Activated naive CD4-positive, alpha-beta T cell treated with anti-CD3 and anti-CD28 coated beads, Interleukin-2, amount 50 U/mL, for 24 hours (primary cell): ENCODE measurements at regions not wholly inside any gene's neighbourhood (a gene's known extent, or its start where the extent isn't known, plus 50 kb on each side); places are given as distances from the start of the nearest gene placed in this dataset.

Source experiments
- H3K27ac Mint-ChIP-seq: one replicate; pipeline ENCODE4 v1.8.0; 2021; ENCODE audit warnings: mild to moderate bottlenecking, mixed read lengths
- H3K27me3 Mint-ChIP-seq: one replicate; pipeline ENCODE4 v1.8.0; 2021; ENCODE audit warnings: mixed read lengths
- H3K36me3 Mint-ChIP-seq: one replicate; pipeline ENCODE4 v1.8.0; 2021; ENCODE audit warnings: mixed read lengths
- H3K4me1 Mint-ChIP-seq: one replicate; pipeline ENCODE4 v1.8.0; 2021; ENCODE audit warnings: mixed read lengths
- H3K4me3 Mint-ChIP-seq: one replicate; pipeline ENCODE4 v1.8.0; 2021; ENCODE audit warnings: mild to moderate bottlenecking, mixed read lengths
- H3K9me3 Mint-ChIP-seq: one replicate; pipeline ENCODE4 v1.8.0; 2021; ENCODE audit warnings: mixed read lengths

DNA sequence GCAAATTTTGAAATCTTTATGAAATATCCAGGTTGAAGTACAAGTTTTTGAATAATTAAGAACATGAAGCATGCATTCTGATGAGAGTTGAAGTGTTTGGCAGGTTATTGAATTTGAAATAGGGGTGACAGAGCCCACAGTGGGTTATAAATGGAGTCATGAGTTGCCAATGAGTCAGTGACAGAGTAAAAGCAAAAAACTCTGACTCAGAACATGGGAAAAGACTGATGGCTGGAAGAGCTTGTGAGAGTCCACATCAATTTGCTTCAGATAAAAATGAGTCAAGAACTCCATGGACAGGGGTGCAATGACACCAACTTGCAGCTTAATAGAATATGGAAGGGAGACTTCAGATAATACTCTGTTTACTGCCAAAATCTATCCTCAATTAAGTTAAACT lies 105.3 kb downstream of the SLC6A15 start:
- Mint-ChIP-seq H3K36me3 (no peaks in the 10 kb centered on the region), H3K27ac (no peak overlapping the region), H3K4me3 (no peak overlapping the region), H3K4me1 (no peaks in the 10 kb centered on the region), H3K9me3 (no peaks in the 10 kb centered on the region), H3K27me3 (peaks cover 2% of the 10 kb centered on the region)

DNA sequence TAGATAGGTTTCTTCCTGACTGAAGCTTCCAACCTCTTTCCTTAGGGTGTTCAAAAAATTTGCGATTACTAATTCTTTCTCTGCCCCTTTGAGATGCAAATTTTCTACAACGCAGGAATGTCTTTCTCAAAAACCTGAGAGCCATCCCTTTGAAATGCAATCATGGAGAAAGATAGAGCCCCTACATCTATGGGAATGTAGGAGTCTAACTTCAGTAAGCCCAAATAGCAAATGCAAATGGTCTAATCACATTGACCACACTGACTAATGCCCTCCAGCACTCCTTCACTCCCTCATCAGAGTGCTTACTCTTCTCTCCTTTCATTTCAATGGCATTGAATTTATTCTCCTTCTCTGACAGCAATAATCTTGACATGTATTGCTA lies 107.1 kb downstream of the SLC6A15 start:
- Mint-ChIP-seq H3K27me3 (peaks cover 2% of the 10 kb centered on the region), H3K4me3 (no peak overlapping the region), H3K4me1 (no peaks in the 10 kb centered on the region), H3K36me3 (no peaks in the 10 kb centered on the region), H3K9me3 (no peaks in the 10 kb centered on the region), H3K27ac (no peak overlapping the region)

- Mint-ChIP-seq H3K36me3 (no peaks in the 10 kb centered on the region), H3K4me3 (no peak overlapping the region), H3K27me3 (peaks cover 2% of the 10 kb centered on the region), H3K4me1 (no peaks in the 10 kb centered on the region), H3K9me3 (no peaks in the 10 kb centered on the region), H3K27ac (no peak overlapping the region)
Observed at GRCh38 chr12:84804691-84805473, 107.7 kb downstream of the SLC6A15 start.

- Mint-ChIP-seq H3K27me3 (peaks cover 2% of the 10 kb centered on the region), H3K4me1 (no peaks in the 10 kb centered on the region), H3K36me3 (no peaks in the 10 kb centered on the region), H3K9me3 (no peaks in the 10 kb centered on the region), H3K27ac (no peak overlapping the region), H3K4me3 (no peak overlapping the region)
Observed at GRCh38 chr12:84803661-84804060, 108.9 kb downstream of the SLC6A15 start.

DNA sequence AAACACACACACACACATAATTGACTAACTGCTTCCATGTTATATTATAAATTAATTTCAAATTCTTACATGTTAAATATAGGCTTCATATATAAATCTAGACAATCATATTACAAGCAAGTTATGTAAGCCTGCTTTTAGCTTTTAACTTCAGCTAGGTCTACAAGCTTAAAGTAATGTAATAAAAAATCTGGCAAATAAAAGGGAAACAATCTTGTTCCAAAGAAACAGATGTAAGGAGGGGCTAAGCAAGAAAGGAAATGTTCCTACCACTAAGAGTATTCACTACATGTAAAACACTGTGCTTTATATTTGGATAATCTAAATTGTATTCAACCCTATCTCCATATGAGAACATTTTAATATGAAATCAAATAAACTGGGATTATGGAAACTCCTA lies 110.4 kb downstream of the SLC6A15 start:
- Mint-ChIP-seq H3K4me3 (no peak overlapping the region), H3K36me3 (no peaks in the 10 kb centered on the region), H3K9me3 (no peaks in the 10 kb centered on the region), H3K4me1 (no peaks in the 10 kb centered on the region), H3K27me3 (peaks cover 2% of the 10 kb centered on the region), H3K27ac (no peak overlapping the region)

- H3K36me3 Mint-ChIP-seq, result no peaks in the 10 kb centered on the region
- no peaks in the 10 kb centered on the region for H3K27me3 Mint-ChIP-seq
- no peaks in the 10 kb centered on the region for H3K4me1 Mint-ChIP-seq
- H3K4me3 Mint-ChIP-seq, result no peak overlapping the region
- H3K27ac Mint-ChIP-seq, result no peak overlapping the region
- H3K9me3 Mint-ChIP-seq, result no peaks in the 10 kb centered on the region
Observed at GRCh38 chr12:84793558-84794367, 118.8 kb downstream of the SLC6A15 start.

DNA sequence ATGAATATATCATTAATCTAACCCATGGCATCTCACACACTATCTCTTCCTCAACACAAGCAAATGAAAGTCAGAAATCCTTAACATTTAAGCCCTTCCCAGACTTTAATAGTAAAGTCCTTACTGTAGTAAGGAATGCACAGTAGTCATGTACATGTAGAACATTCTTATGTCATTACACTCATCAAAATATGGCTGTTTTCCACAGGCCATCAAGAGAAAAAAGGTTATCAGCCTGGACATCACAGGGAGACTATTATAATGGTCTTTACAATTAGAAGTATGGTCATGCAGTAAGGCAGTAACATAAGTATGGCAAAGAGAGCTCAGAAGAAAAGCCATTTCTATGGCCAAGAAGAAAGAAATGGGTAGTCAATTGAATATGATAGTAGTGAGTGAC lies 121.2 kb downstream of the SLC6A15 start:
- Mint-ChIP-seq H3K27ac (no peak overlapping the region), H3K4me1 (no peaks in the 10 kb centered on the region), H3K9me3 (no peaks in the 10 kb centered on the region), H3K36me3 (no peaks in the 10 kb centered on the region), H3K27me3 (no peaks in the 10 kb centered on the region), H3K4me3 (no peak overlapping the region)

GRCh38 chr12:84789184-84789583 lies 123.4 kb downstream of the SLC6A15 start:
- no peak overlapping the region for H3K4me3 Mint-ChIP-seq
- H3K27me3 Mint-ChIP-seq, result no peaks in the 10 kb centered on the region
- no peaks in the 10 kb centered on the region for H3K9me3 Mint-ChIP-seq
- H3K36me3 Mint-ChIP-seq, result no peaks in the 10 kb centered on the region
- no peaks in the 10 kb centered on the region for H3K4me1 Mint-ChIP-seq
- H3K27ac Mint-ChIP-seq, result no peak overlapping the region

DNA sequence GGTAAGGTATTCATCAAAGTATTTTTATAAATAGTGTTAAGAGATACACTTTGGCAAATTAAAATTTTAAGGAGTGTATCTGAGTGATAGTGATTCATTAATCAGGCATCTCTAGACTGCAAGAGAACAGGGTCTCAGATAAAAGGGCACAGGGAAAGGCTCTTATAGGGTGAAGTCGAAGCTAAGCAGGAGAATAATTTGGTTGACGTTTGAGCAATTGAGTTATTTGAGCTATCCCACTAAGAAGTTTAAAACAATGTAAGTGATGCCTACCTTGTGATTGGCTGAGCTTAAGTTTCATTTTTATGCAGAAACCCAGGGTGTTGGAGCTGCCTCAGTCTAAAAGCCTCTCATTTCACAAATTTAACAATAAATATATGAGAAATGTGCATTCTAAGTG lies 125.3 kb downstream of the SLC6A15 start:
- Mint-ChIP-seq H3K27ac (no peak overlapping the region), H3K4me3 (no peak overlapping the region), H3K4me1 (no peaks in the 10 kb centered on the region), H3K27me3 (no peaks in the 10 kb centered on the region), H3K9me3 (no peaks in the 10 kb centered on the region), H3K36me3 (no peaks in the 10 kb centered on the region)

DNA sequence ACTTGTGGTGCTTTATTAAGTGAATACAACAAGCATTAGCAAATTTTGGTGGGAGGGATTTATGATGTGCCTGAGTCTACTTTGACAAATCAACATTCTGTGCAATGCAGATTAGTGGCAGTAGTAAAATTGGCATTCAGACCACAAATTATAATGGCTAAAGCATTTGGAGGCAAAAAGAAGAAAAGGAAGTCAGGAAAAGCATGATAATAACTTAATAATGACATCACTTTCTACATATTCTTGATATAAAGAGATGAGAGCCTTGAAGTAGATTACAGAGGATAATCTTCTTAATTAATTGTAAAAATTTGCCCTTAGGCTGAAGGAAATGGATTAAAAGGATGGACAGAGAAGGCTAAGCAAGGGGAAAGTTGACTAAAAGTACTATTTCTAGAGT lies 126.0 kb downstream of the SLC6A15 start:
- no peaks in the 10 kb centered on the region for H3K4me1 Mint-ChIP-seq
- no peaks in the 10 kb centered on the region for H3K9me3 Mint-ChIP-seq
- H3K4me3 Mint-ChIP-seq, result no peak overlapping the region
- no peaks in the 10 kb centered on the region for H3K27me3 Mint-ChIP-seq
- H3K36me3 Mint-ChIP-seq, result no peaks in the 10 kb centered on the region
- no peak overlapping the region for H3K27ac Mint-ChIP-seq

DNA sequence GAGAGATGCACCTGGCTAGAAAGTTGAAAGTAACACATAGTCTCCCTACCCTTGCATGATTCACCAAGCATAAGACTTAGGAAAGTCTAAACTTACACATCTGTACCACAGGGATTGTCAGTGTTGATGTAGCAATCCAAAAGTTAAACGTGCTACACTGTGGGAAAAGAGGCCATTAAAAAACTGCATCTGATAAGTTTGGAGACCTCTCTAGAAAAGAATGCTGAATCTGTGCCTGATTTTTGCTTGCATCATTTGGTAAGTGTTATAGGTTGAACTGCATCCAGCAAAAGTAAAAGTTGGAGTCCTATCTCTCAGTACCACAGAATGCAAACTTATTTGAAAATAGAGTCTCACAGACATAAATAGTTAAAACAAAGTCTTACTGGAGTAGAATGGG lies 126.6 kb downstream of the SLC6A15 start:
- no peaks in the 10 kb centered on the region for H3K9me3 Mint-ChIP-seq
- no peaks in the 10 kb centered on the region for H3K36me3 Mint-ChIP-seq
- no peak overlapping the region for H3K4me3 Mint-ChIP-seq
- no peaks in the 10 kb centered on the region for H3K4me1 Mint-ChIP-seq
- H3K27me3 Mint-ChIP-seq, result no peaks in the 10 kb centered on the region
- no peak overlapping the region for H3K27ac Mint-ChIP-seq

GRCh38 chr12:84785281-84785680 lies 127.3 kb downstream of the SLC6A15 start:
- H3K27ac Mint-ChIP-seq, result no peak overlapping the region
- H3K4me3 Mint-ChIP-seq, result no peak overlapping the region

GRCh38 chr12:84779169-84779568 lies 133.4 kb downstream of the SLC6A15 start:
- Mint-ChIP-seq H3K4me3 (no peak overlapping the region), H3K4me1 (no peaks in the 10 kb centered on the region), H3K27me3 (no peaks in the 10 kb centered on the region), H3K27ac (no peak overlapping the region), H3K36me3 (no peaks in the 10 kb centered on the region), H3K9me3 (peaks cover 4% of the 10 kb centered on the region)

More at GRCh38 chr12:84785281-84785680, 127.3 kb downstream of the SLC6A15 start:
- Mint-ChIP-seq H3K36me3 (no peaks in the 10 kb centered on the region), H3K9me3 (no peaks in the 10 kb centered on the region), H3K27me3 (no peaks in the 10 kb centered on the region), H3K4me1 (no peaks in the 10 kb centered on the region)

GRCh38 chr12:84772281-84772680 lies 140.3 kb downstream of the SLC6A15 start:
- no peaks in the 10 kb centered on the region for H3K27me3 Mint-ChIP-seq
- peaks cover 7% of the 10 kb centered on the region for H3K9me3 Mint-ChIP-seq
- H3K27ac Mint-ChIP-seq, result no peak overlapping the region
- no peaks in the 10 kb centered on the region for H3K36me3 Mint-ChIP-seq
- no peaks in the 10 kb centered on the region for H3K4me1 Mint-ChIP-seq
- no peak overlapping the region for H3K4me3 Mint-ChIP-seq

DNA sequence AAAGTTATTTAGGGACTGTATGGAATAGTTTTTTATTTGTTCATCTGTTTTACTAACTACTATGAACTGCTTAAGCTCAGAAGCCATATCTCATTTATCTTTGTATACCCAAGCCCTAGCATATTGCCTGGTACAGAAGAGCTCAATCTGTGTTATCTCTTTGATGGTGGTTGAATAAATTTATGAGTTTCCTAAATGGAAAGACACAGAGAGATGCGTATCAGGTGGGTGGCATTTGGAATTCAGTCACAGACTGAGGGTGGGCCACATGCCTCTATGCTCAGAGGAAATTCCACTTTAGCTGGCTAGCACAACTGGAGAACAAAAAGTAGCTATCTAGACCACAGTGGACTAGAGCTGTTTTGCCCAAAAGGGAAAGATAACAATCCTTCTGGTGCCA lies 145.5 kb downstream of the SLC6A15 start:
- no peak overlapping the region for H3K27ac Mint-ChIP-seq
- H3K9me3 Mint-ChIP-seq, result peaks cover 4% of the 10 kb centered on the region
- H3K4me1 Mint-ChIP-seq, result no peaks in the 10 kb centered on the region
- no peaks in the 10 kb centered on the region for H3K27me3 Mint-ChIP-seq
- H3K4me3 Mint-ChIP-seq, result no peak overlapping the region
- no peaks in the 10 kb centered on the region for H3K36me3 Mint-ChIP-seq

- Mint-ChIP-seq H3K9me3 (peaks cover 4% of the 10 kb centered on the region), H3K36me3 (no peaks in the 10 kb centered on the region), H3K27ac (no peak overlapping the region), H3K4me1 (no peaks in the 10 kb centered on the region), H3K4me3 (no peak overlapping the region), H3K27me3 (no peaks in the 10 kb centered on the region)
Observed at GRCh38 chr12:84766375-84766774, 146.2 kb downstream of the SLC6A15 start.
